Mucosa of descending colon (tissue), 3 donors: ENCODE measurements at regions not wholly inside any gene's neighbourhood (a gene's known extent, or its start where the extent isn't known, plus 50 kb on each side); places are given as distances from the start of the nearest gene placed in this dataset.

Experiments used
- ATAC-seq: fragments of 200-7000 bp; cut with Tn5 transposase; one replicate; pipeline ENCODE4 v1.9.1; 2020; ENCODE audit warnings: mild to moderate bottlenecking, moderate library complexity
- DNase-seq, 3 donors: peaks; one replicate each; pipeline ENCODE4 v3.0.0-alpha.2; 2020
- H3K36me3 ChIP-seq: fragments of 200-600 bp; one replicate; pipeline ENCODE4 v1.8.0; 2021; ENCODE audit warnings: low read depth, mild to moderate bottlenecking
- H3K4me1 ChIP-seq: fragments of 200-600 bp; one replicate; pipeline ENCODE4 v1.8.0; 2021; ENCODE audit warnings: low read depth, mild to moderate bottlenecking
- H3K4me3 ChIP-seq: fragments of 200-600 bp; one replicate; pipeline ENCODE4 v1.8.0; 2021; ENCODE audit warnings: mild to moderate bottlenecking
- H3K9me3 ChIP-seq: fragments of 200-600 bp; one replicate; pipeline ENCODE4 v1.8.0; 2021; ENCODE audit warnings: mild to moderate bottlenecking
- CTCF ChIP-seq: fragments of 200-600 bp; IDR thresholded peaks from one replicate; pipeline ENCODE4 v1.8.0; 2022; ENCODE audit warnings: antibody characterized with exemption, mild to moderate bottlenecking
- intact Hi-C, 2 donors: fragments of 100-400 bp; cut with DNase I in 1 of 2; cut with micrococcal nuclease in 1 of 2; formaldehyde crosslinking; loops; one replicate each; pipeline versions ENCODE4 v1.11.0 to v1.11.1; 2022; cut with DNase I, micrococcal nuclease
- donor health status: DM: no; HTN: no; CAD: no; lungs with moderate emphysema.
- donor health status: DM: no; HTN: no; CAD: no.
- donor health status: DM: no; HTN: yes; CAD: no.

DNA sequence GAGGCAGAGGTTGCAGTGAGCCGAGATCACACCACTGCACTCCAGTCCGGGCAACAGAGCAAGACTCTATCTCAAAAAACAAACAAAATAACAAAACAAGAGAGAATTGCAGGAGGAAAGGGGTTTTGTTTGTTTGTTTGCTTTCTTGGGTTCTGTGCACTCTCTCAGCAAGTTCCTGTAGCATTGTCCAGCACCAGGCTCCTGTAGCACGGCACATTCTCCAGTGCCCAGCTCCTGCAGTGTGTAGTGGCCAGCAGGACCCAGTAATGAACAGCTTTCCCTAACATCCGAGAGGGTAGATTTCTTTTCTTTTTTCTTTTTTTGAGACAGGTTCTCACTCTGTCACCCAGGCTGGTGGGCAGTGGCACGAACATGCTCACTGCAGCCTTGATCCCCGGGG is 60.5 kb upstream of the USP9X start:
- no peaks in the 10 kb centered on the region for H3K9me3 ChIP-seq
- H3K36me3 ChIP-seq: no peaks in the 10 kb centered on the region
- intact Hi-C loops: no loop called here
- DNase-seq (no peak), ATAC-seq (no peak)
- H3K4me1 ChIP-seq: no peaks in the 10 kb centered on the region
- H3K4me3 ChIP-seq: no peak overlapping the region
- TF ChIP-seq CTCF: no peak

GRCh38 chrX:41025926-41026701 is 59.1 kb upstream of the USP9X start:
- no peak for TF ChIP-seq CTCF

GRCh38 chrX:41026702-41027078 is 58.6 kb upstream of the USP9X start:
- no peak for TF ChIP-seq CTCF
- Histone ChIP-seq H3K9me3 (no peaks in the 10 kb centered on the region), H3K4me1 (peaks cover 4% of the 10 kb centered on the region), H3K4me3 (no peak overlapping the region), H3K36me3 (no peaks in the 10 kb centered on the region)
- DNase-seq: peak in 1 of 3 donors; percentile 31
- peak; percentile 87 for ATAC-seq
- intact Hi-C loops: no loop called here

More at GRCh38 chrX:41025926-41026701, 59.1 kb upstream of the USP9X start:
- peaks cover 4% of the 10 kb centered on the region for H3K4me1 ChIP-seq
- no peak for ATAC-seq
- DNase-seq: no peak
- H3K4me3 ChIP-seq: no peak overlapping the region
- intact Hi-C loops: no loop called here
- H3K9me3 ChIP-seq: no peaks in the 10 kb centered on the region
- no peaks in the 10 kb centered on the region for H3K36me3 ChIP-seq

DNA sequence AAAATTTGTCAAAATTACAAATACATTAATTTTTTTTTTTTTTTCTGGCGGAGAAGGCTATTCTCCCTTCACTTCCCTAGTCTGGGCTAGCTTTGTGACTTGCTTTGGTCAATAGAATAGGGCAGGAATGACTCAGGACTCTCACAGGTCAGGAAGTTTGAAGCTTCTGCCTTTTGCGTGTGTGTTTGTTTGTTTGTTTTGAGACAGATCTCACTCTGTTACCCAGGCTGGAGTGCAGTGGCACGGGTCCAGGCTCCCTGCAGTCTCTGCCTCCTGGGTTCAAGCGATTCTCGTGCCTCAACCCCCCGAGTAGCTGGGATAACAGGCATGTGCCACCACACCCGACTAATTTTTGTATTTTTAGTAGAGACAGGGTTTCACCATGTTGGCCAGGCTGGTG is 55.9 kb upstream of the USP9X start:
- no peak overlapping the region for H3K4me3 ChIP-seq
- peaks cover 4% of the 10 kb centered on the region for H3K4me1 ChIP-seq
- TF ChIP-seq CTCF: no peak
- no peaks in the 10 kb centered on the region for H3K36me3 ChIP-seq
- ATAC-seq: no peak
- DNase-seq: no peak
- intact Hi-C loops: no loop called here
- no peaks in the 10 kb centered on the region for H3K9me3 ChIP-seq

DNA sequence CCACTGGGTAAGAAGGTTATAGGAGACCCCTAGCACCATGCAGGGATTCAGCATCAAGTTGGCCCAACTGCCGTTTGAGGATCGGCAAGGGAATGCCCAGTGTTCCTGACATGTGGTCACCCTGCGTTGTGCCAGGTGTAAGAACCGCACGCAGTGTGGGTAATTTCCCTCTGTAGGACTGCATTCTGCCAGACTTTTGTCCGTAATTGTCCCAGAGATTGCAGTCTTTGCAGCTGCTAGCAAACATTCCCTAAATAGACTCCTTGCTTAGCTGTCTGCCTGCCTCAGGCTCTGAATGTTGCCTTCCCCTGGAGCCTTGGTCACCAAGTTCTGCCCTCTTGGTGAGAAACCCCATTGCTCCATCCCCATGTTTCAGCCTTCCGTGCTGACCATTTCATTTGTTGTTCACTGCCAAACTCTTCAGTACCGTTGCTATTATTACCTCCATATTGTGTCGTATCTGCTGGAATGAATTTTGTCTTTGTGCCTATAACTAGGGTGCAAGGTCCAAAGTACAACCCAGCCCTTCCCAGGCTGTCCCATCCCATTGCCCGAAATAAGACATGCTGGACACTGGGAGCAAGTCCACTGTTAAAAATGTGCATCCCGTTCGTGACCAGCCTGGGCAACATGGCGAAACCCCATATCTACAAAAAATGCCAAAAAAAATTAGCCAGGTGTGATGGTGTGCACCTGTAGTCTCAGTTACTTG is 53.8 kb upstream of the USP9X start:
- Histone ChIP-seq H3K36me3 (no peaks in the 10 kb centered on the region), H3K4me3 (no peak overlapping the region), H3K4me1 (peaks cover 4% of the 10 kb centered on the region), H3K9me3 (no peaks in the 10 kb centered on the region)
- DNase-seq: peak in 1 of 3 donors; percentile 26
- ATAC-seq: peak; percentile 77
- no peak for TF ChIP-seq CTCF
- intact Hi-C loops: no loop called here
